ENCODE measurements at regions not wholly inside any gene's neighbourhood (a gene's known extent, or its start where the extent isn't known, plus 50 kb on each side); places are given as distances from the start of the nearest gene placed in this dataset.
"Not testable (repeated sequence)": the region's sequence is repeated elsewhere in the genome, so short reads cannot be mapped to it uniquely, and the experiment has no call there.

GRCh38 chr10:52539463-52539862, 225.4 kb downstream of the DKK1 start:
- peak in 1 of 2 donors; percentile 35 for DNase-seq (ENCODE audit: low read depth in 2 of 2)

DNA sequence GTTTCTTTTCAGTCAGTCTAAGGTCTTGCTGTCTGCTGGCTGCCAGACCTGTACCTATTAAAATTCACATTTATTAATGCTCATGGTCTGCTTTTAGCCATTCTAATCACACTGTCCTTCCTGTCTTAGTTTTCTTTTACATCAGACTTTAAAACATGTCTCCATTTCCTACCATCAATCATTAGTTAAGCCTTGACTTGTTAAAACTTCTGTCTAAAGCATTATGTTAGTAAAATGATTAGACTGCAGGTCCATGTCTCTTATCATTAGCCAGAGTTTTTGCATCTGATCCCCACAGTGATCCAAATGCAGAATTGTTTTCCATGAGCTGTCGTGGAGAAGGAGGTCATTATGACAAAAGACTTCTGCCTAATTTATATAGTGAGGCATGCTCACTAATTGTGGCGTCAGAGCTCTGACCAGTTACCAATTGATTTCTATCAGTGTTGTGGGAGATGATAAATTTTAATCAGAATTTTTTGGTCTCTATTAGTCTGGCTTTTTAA, 226.5 kb downstream of the DKK1 start:
- DNase-seq (ENCODE audit: low read depth in 2 of 2), result no peak

GRCh38 chr10:52541006-52541473, 227.0 kb downstream of the DKK1 start:
- DNase-seq (ENCODE audit: low read depth in 2 of 2), result no peak

DNA sequence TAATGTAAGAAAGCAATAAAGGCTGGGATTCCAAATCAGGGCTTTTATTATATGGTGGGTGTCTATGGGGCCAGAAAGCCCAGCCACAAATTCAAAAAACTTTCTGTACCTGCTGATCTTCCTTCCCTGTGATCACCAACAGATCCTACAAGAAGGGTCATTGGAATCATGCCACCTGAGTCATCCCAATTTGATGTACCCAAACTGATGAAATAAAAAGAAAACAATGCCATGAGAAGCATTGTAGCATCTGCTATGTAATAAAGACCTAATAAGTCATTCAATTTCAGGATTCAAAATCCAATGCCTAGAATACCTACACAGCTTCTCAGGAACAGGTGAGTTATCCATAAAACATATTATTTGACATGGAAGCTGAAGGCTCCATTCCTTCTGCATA, 228.8 kb downstream of the DKK1 start:
- no peak for DNase-seq (ENCODE audit: low read depth in 2 of 2)

- DNase-seq (ENCODE audit: low read depth in 2 of 2), result no peak
Observed at GRCh38 chr10:52551046-52551445, 221.5 kb downstream of the MBL2 start.

- DNase-seq (ENCODE audit: low read depth in 2 of 2), result no peak
Observed at GRCh38 chr10:52558090-52558489, 214.5 kb downstream of the MBL2 start.

DNA sequence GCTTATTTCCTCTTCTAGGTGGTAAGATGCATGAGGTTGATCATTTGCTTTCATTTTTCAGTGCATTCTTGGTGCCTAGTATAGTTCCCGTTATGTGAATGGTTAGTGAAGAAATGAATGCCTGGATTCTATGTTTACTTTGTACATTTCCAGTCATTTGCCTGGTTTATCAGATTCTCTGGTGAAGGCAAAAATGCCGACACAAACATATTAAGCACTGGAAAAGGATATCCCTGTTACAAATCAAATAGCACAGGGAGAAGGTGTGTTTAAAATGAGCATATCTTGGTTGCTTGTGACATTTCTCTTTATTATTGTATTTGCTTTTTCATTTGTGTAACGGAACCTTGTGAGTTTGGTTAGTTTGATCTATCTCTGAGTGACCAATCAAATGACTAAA, 211.3 kb downstream of the MBL2 start:
- no peak for DNase-seq (ENCODE audit: low read depth in 2 of 2)

DNA sequence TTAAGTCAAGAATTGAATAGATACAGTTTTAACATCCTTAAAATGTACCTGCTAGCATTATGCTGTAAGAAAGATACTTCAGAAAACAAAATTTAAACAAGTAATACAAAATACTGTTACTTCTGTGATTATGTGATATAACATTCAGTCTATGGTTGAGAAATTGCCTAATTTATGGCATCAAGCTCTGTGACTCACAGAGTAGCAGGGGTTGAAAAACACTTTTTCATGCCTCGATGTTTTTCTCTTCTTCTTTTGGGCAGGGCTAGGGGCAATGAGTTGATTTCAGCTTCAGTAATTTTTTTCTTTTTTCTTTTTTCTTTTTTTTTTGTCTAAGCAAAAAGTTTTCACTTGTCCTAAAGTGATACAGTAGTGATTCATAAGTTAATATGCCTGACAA, 209.2 kb downstream of the MBL2 start:
- DNase-seq (ENCODE audit: low read depth in 2 of 2), result no peak

GRCh38 chr10:52566471-52567246, 205.9 kb downstream of the MBL2 start:
- peak; percentile 25 to 63 for DNase-seq (ENCODE audit: low read depth in 2 of 2)

- no peak for DNase-seq (ENCODE audit: low read depth in 2 of 2)
Observed at GRCh38 chr10:52567247-52567580, 205.4 kb downstream of the MBL2 start.

DNA sequence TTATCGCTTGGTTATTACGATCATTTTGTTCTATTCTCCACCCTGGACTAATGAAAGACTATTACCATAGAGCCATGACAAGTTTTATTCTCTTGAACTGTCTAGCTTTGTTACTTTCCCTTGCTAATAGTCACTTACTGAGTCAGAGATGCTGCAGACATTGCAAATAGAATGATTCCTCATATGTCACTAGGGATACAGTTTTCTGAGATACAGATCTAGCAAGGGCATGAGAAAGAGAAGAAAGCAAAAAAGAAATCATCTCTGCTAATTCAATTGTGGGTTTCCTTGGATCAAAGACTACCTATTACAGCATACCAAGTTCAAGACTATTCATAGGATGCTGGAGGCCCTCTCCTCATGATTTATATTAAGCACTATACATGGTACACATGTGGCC, 204.3 kb downstream of the MBL2 start:
- no peak for DNase-seq (ENCODE audit: low read depth in 2 of 2)

DNA sequence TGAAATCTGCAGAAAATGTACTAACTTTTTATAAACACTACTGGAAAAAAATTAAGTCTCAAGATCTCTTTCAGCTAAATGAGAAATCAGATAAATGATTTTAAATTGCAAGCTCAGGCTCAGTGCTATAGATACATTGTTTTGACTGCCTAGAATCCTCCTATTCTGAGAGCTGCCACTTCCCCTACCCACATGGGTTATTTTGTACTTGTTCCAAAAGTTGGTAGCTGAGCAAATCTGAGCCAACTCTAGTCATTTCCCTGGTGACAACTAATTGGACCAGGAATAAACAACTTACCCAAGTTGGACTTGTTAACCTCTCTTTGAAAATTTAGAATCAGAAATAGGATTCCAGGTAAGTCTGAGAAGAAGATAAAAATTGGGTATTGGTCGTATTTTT, 202.1 kb downstream of the MBL2 start:
- no peak for DNase-seq (ENCODE audit: low read depth in 2 of 2)

GRCh38 chr10:52571018-52571417, 201.6 kb downstream of the MBL2 start:
- DNase-seq (ENCODE audit: low read depth in 2 of 2), result no peak

- DNase-seq (ENCODE audit: low read depth in 2 of 2), result no peak
Observed at GRCh38 chr10:52571516-52572182, 200.9 kb downstream of the MBL2 start.

GRCh38 chr10:52573347-52573746, 199.2 kb downstream of the MBL2 start:
- DNase-seq (ENCODE audit: low read depth in 2 of 2), result no peak

DNA sequence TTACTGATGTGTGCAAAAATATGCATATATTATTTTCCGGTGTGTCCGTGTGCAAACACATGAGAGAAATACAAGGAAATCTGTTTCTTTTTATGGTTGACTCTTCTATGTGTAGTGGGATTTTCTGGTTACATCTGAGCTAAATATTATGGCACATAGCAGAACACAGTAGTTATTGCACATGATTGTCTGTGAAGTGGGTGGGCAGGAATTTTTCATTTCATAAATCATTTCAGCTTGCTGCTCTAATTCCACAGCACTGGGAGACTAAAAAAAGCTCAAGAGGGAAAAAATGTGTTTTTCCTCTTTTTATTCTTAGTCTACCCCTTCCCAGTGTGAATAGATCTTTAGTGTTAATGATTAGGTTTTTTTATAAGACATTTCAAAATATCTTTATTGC, 197.9 kb downstream of the MBL2 start:
- DNase-seq (ENCODE audit: low read depth in 2 of 2), result peak in 1 of 2 donors; percentile 14

- no peak for DNase-seq (ENCODE audit: low read depth in 2 of 2)
Observed at GRCh38 chr10:52577047-52577446, 195.5 kb downstream of the MBL2 start.

- DNase-seq (ENCODE audit: low read depth in 2 of 2), result peak; percentile 72 to 94
Observed at GRCh38 chr10:52578871-52579405, 193.6 kb downstream of the MBL2 start.

- not testable (repeated sequence) for DNase-seq (ENCODE audit: low read depth in 2 of 2)
Observed at GRCh38 chr10:52581636-52582035, 190.9 kb downstream of the MBL2 start.

DNA sequence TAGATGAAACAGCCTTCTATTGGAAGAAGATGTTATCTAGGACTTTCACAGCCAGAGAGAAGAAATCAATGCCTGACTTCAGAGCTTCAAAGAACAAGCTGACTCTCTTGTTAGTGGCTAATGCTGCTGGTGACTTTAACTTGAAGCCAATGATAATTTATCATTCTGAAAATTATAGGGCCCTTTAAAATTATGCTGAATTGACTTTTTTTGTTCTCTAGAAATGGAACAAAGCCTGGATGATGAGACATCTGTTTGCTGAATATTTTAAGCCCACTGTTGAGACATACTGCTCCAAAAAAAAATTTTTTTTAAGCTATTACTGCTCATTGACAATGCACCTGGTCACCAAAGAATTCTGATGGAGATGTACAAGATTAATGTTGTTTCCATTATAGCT, 189.2 kb downstream of the MBL2 start:
- DNase-seq (ENCODE audit: low read depth in 2 of 2), result no peak

DNA sequence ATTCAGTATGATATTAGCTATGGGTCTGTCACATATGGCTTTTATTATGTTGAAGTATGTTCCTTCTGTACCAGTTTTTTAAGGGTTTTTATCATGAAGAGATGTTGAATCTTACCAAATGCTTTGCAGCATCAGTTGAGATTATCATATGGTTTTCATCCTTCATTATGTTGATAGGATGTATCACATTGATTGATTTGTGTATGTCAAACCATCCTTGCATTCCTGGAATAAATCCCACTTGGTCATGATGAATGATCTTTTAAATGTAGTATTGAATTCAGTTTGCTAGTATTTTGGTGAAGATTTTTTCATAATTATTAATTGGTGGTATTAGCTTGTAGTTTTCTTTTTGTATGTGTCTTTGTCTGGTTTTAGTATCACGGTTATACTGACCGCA, 185.9 kb downstream of the MBL2 start:
- DNase-seq (ENCODE audit: low read depth in 2 of 2), result no peak

DNA sequence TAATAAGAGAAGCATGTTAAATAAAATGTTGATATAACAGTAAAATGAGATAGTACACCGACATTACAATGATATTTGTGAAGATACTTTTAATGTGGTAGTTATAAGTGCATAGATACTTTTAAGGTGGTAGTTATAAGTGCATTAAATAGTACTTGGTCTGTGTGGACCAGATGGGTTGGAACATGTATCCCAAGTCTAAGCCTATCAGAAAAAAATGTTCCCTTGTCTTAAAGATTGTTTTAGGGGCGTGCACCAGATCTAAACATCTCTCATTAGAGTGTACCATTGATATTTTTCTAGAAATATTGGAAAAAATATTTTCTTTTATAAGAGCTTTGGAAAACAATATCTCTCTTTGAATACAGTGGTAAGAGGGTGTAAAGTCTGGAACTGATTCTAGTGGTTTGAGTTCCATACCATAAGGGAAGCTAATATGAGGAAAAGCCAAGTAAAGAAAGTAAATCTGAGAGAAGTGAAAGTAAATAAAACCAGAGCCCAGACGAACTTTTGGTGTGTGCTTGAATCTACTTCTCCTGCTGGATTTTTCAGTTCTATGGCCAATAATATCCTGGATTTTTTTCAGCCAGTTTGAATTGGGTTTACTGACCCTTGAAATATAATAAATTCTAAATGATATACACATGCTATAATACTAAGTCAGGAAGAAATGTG, 175.3 kb downstream of the MBL2 start:
- no peak for DNase-seq (ENCODE audit: low read depth in 2 of 2)
